ENCODE measurements at regions not wholly inside any gene's neighbourhood (a gene's known extent, or its start where the extent isn't known, plus 50 kb on each side); places are given as distances from the start of the nearest gene placed in this dataset.
"Not testable (repeated sequence)": the region's sequence is repeated elsewhere in the genome, so short reads cannot be mapped to it uniquely, and the experiment has no call there.

- not testable (repeated sequence) for DNase-seq (ENCODE audit: low spot score)
These were observed 196.8 kb downstream of the BANP start for GRCh38 chr16:88148078-88148477.

- DNase-seq (ENCODE audit: low spot score): not testable (repeated sequence)
These were observed 197.4 kb downstream of the BANP start for GRCh38 chr16:88148682-88149081.

- DNase-seq (ENCODE audit: low spot score): not testable (repeated sequence)
These were observed 197.9 kb downstream of the BANP start for GRCh38 chr16:88149158-88149603.

GRCh38 chr16:88149663-88150062 lies 198.4 kb downstream of the BANP start:
- not testable (repeated sequence) for DNase-seq (ENCODE audit: low spot score)

GRCh38 chr16:88150456-88151128 lies 199.4 kb downstream of the BANP start:
- DNase-seq (ENCODE audit: low spot score): not testable (repeated sequence)

- DNase-seq (ENCODE audit: low spot score): not testable (repeated sequence)
These were observed 199.9 kb downstream of the BANP start for GRCh38 chr16:88151129-88151499.

- DNase-seq (ENCODE audit: low spot score): not testable (repeated sequence)
These were observed 200.9 kb downstream of the BANP start for GRCh38 chr16:88151859-88152843.

GRCh38 chr16:88152879-88153278 lies 201.6 kb downstream of the BANP start:
- DNase-seq (ENCODE audit: low spot score): not testable (repeated sequence)

GRCh38 chr16:88153516-88153915 lies 202.3 kb downstream of the BANP start:
- not testable (repeated sequence) for DNase-seq (ENCODE audit: low spot score)

GRCh38 chr16:88154886-88155285 lies 203.7 kb downstream of the BANP start:
- DNase-seq (ENCODE audit: low spot score): not testable (repeated sequence)

GRCh38 chr16:88155681-88156080 lies 204.4 kb downstream of the BANP start:
- not testable (repeated sequence) for DNase-seq (ENCODE audit: low spot score)

- not testable (repeated sequence) for DNase-seq (ENCODE audit: low spot score)
These were observed 205.5 kb downstream of the BANP start for GRCh38 chr16:88156640-88157283.

- not testable (repeated sequence) for DNase-seq (ENCODE audit: low spot score)
These were observed 206.5 kb downstream of the BANP start for GRCh38 chr16:88157686-88158085.

GRCh38 chr16:88158256-88159045 lies 207.2 kb downstream of the BANP start:
- not testable (repeated sequence) for DNase-seq (ENCODE audit: low spot score)

GRCh38 chr16:88159046-88159896 lies 208.0 kb downstream of the BANP start:
- DNase-seq (ENCODE audit: low spot score): not testable (repeated sequence)

GRCh38 chr16:88159897-88160335 lies 208.7 kb downstream of the BANP start:
- not testable (repeated sequence) for DNase-seq (ENCODE audit: low spot score)

GRCh38 chr16:88161191-88161590 lies 210.0 kb downstream of the BANP start:
- DNase-seq (ENCODE audit: low spot score): not testable (repeated sequence)

- DNase-seq (ENCODE audit: low spot score): not testable (repeated sequence)
These were observed 210.5 kb downstream of the BANP start for GRCh38 chr16:88161623-88162275.

- not testable (repeated sequence) for DNase-seq (ENCODE audit: low spot score)
These were observed 211.5 kb downstream of the BANP start for GRCh38 chr16:88162778-88163177.

All from putamen (tissue), 1 donor.